ENCODE measurements at regions not wholly inside any gene's neighbourhood (a gene's known extent, or its start where the extent isn't known, plus 50 kb on each side); places are given as distances from the start of the nearest gene placed in this dataset.

DNA sequence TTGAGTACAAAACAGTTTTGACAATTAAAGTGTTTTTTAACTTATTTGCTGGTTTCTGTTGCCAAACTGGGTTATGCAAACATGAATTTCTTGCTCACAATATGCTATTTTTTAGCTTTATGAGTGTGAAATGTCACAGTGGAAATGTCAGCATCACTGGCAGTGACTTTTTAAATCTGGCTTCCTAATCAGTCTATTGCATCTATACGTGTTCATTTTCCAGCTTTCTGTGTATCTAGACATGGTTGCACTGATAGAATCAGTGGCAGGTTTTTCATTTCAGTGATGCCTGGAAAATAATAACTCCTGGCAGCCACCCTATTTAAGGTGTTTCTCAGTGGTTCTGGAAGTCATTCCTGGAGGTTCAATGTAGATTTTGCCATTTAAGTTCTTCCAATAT, 146.7 kb downstream of the SLITRK6 start:
- TF ChIP-seq, protein P1, sequence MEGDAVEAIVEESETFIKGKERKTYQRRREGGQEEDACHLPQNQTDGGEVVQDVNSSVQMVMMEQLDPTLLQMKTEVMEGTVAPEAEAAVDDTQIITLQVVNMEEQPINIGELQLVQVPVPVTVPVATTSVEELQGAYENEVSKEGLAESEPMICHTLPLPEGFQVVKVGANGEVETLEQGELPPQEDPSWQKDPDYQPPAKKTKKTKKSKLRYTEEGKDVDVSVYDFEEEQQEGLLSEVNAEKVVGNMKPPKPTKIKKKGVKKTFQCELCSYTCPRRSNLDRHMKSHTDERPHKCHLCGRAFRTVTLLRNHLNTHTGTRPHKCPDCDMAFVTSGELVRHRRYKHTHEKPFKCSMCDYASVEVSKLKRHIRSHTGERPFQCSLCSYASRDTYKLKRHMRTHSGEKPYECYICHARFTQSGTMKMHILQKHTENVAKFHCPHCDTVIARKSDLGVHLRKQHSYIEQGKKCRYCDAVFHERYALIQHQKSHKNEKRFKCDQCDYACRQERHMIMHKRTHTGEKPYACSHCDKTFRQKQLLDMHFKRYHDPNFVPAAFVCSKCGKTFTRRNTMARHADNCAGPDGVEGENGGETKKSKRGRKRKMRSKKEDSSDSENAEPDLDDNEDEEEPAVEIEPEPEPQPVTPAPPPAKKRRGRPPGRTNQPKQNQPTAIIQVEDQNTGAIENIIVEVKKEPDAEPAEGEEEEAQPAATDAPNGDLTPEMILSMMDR (IDR thresholded peaks at IDR 0.05; ENCODE audit: low read depth, low read length, poor library complexity, severe bottlenecking) = no peak
- no peak for TF ChIP-seq EZH2phosphoT487 (IDR thresholded peaks at IDR 0.05; ENCODE audit: borderline replicate concordance, low read length)

Measured in DOHH2 (cell line).